ENCODE measurements at regions not wholly inside any gene's neighbourhood (a gene's known extent, or its start where the extent isn't known, plus 50 kb on each side); places are given as distances from the start of the nearest gene placed in this dataset.

DNA sequence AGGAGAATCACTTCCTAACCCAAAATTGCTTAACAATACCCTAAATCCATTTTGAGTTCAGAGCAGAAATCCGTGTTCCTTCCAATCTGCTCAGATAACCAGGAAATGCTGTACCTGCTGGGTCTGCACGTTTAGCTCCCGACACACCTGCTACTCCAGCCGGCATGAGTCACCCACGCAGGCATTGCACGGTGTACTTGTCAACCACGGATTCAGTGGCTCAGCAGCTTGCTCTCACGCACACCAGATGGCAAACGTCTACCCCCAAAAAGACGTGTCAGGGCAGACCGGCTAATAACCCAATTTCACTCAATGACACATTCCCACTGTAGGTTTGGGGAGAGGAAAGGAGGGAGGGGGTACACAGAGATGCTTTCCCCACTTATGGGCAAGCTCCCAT is 468.1 kb downstream of the SOX9 start:
- no peak overlapping the region for H3K9ac ChIP-seq (replicated peaks; ENCODE audit: extremely low read depth, insufficient read depth, low read length)
- H3K4me3 ChIP-seq (replicated peaks in 1 of 3; ENCODE audit: insufficient read depth in 1 of 3, low read depth in 1 of 3, low read length in 3 of 3) = no peak overlapping the region
- CTCF ChIA-PET = interaction anchor here (2.8 kb wide), 1 partner anchor 32 kb away, joined by 13 read pairs; no protein-coding TSS in a partner anchor

More for the DNA sequence above, 468.1 kb downstream of the SOX9 start:
- intact Hi-C loops (cut with micrococcal nuclease) (no loop called here), dilution Hi-C loops (cut with MboI; ENCODE audit: extremely low pct_ligation_motif_present, low sequenced_read_pairs) (no loop called here)
- H2AFZ ChIP-seq (ENCODE audit: low read depth, low read length) = no peak overlapping the region
- H3K36me3 ChIP-seq (ENCODE audit: control insufficient read depth in 2 of 2, extremely low read depth in 1 of 2, insufficient read depth in 2 of 2, low read length in 2 of 2) = no peaks in the 10 kb centered on the region
- no peak overlapping the region for H3K4me2 ChIP-seq (ENCODE audit: insufficient read depth, low read length)
- no peaks in the 10 kb centered on the region for H3K79me2 ChIP-seq (ENCODE audit: control insufficient read depth, insufficient read depth, low read length)
- H4K20me1 ChIP-seq (replicated peaks; ENCODE audit: control insufficient read depth, extremely low read depth, insufficient read depth, low read length) = no peaks in the 10 kb centered on the region
- H3K27ac ChIP-seq (ENCODE audit: insufficient read depth, low read depth, low read length) = no peak overlapping the region
- H3K4me1 ChIP-seq (ENCODE audit: control insufficient read depth, extremely low read depth, insufficient read depth, low read length) = peaks cover 4% of the 10 kb centered on the region
- POLR2A ChIA-PET = no interaction called here
- TF ChIP-seq, protein P1, sequence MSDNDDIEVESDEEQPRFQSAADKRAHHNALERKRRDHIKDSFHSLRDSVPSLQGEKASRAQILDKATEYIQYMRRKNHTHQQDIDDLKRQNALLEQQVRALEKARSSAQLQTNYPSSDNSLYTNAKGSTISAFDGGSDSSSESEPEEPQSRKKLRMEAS (IDR thresholded peaks at IDR 0.05; ENCODE audit: insufficient read depth, insufficient read length) = no peak
- TF ChIP-seq FOS (IDR thresholded peaks at IDR 0.05; ENCODE audit: borderline replicate concordance, insufficient read depth, low read length) (no peak), MYC (IDR thresholded peaks at IDR 0.05; ENCODE audit: low read depth, low read length) (no peak), JUN (IDR thresholded peaks at IDR 0.05; ENCODE audit: borderline replicate concordance, insufficient read depth, insufficient read length, low read depth) (no peak), POLR2A (IDR thresholded peaks at IDR 0.05; ENCODE audit: low read depth, low read length) (no peak), GATA2 (IDR thresholded peaks at IDR 0.05; ENCODE audit: insufficient read depth, insufficient read length, low read depth, low read length) (no peak), EZH2 (IDR thresholded peaks at IDR 0.05; ENCODE audit: borderline replicate concordance, low read depth, low read length, severe bottlenecking) (no peak), POLR2AphosphoS5 (IDR thresholded peaks at IDR 0.05; ENCODE audit: insufficient read depth, low read depth, low read length) (no peak)
- TF ChIP-seq, protein P2, sequence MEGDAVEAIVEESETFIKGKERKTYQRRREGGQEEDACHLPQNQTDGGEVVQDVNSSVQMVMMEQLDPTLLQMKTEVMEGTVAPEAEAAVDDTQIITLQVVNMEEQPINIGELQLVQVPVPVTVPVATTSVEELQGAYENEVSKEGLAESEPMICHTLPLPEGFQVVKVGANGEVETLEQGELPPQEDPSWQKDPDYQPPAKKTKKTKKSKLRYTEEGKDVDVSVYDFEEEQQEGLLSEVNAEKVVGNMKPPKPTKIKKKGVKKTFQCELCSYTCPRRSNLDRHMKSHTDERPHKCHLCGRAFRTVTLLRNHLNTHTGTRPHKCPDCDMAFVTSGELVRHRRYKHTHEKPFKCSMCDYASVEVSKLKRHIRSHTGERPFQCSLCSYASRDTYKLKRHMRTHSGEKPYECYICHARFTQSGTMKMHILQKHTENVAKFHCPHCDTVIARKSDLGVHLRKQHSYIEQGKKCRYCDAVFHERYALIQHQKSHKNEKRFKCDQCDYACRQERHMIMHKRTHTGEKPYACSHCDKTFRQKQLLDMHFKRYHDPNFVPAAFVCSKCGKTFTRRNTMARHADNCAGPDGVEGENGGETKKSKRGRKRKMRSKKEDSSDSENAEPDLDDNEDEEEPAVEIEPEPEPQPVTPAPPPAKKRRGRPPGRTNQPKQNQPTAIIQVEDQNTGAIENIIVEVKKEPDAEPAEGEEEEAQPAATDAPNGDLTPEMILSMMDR (IDR thresholded peaks at IDR 0.05; ENCODE audit: extremely low read depth in 1 of 2, insufficient read depth in 1 of 2, low read depth in 1 of 2, low read length in 2 of 2) = no peak
- DNase-seq (ENCODE audit: low read depth, low spot score) = no peak
- no TSS peak for BruUV-seq (replicated peaks)
- FAIRE-seq = no peak
- peaks cover 7 to 10% of the 10 kb centered on the region in 2 experiments for H3K27me3 ChIP-seq (ENCODE audit: control insufficient read depth in 2 of 2, insufficient read depth in 2 of 2, low read length in 2 of 2)
- H3K9me1 ChIP-seq (replicated peaks; ENCODE audit: control insufficient read depth, extremely low read depth, insufficient read depth, low read length) = no peaks in the 10 kb centered on the region
- no peaks in the 10 kb centered on the region for H3K9me3 ChIP-seq (replicated peaks; ENCODE audit: control insufficient read depth, insufficient read depth, low read length)
